ENCODE measurements at regions not wholly inside any gene's neighbourhood (a gene's known extent, or its start where the extent isn't known, plus 50 kb on each side); places are given as distances from the start of the nearest gene placed in this dataset.

DNA sequence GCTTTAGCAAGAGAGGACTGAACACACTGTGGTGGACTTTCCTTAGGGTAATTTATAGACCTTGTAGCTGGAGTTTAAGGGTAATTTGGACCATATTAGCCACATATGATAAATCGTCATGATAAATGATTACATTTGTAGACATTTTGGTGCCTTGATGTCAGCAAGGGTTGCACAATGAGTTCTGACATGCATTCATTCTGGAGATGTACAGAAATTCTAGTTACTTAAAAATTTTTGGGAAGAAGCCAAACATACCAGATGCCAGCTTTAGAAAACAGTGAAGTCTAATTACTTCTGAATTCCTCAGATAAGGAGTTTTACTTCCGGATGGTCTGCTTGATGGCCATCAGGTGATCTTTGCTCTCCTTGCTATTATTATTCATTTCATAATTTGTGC is 653.1 kb downstream of the TBC1D32 start:
- Histone ChIP-seq H3K79me2 (ENCODE audit: control insufficient read depth, insufficient read depth, low read length) (no peaks in the 10 kb centered on the region), H3K4me1 (ENCODE audit: control insufficient read depth, extremely low read depth, insufficient read depth, low read length) (no peaks in the 10 kb centered on the region), H3K27ac (ENCODE audit: insufficient read depth, low read length) (no peak overlapping the region), H3K4me3 (replicated peaks in 1 of 4; ENCODE audit: control extremely low read depth in 1 of 4, insufficient read depth in 1 of 4, low read depth in 3 of 4, low read length in 4 of 4) (no peak overlapping the region), H4K20me1 (ENCODE audit: control insufficient read depth, extremely low read depth, insufficient read depth, low read length) (no peaks in the 10 kb centered on the region), H3K9me3 (ENCODE audit: control insufficient read depth, insufficient read depth, low read depth, low read length) (no peaks in the 10 kb centered on the region), H3K36me3 (ENCODE audit: control insufficient read depth, insufficient read depth, low read length) (no peaks in the 10 kb centered on the region), H3K27me3 (ENCODE audit: control insufficient read depth, insufficient read depth, low read length) (no peaks in the 10 kb centered on the region), H3K4me2 (ENCODE audit: extremely low read depth, insufficient read depth, low read length) (no peak overlapping the region), H2AFZ (ENCODE audit: low read length) (no peak overlapping the region), H3K9ac (ENCODE audit: insufficient read depth, low read length) (no peak overlapping the region)
- no peak for DNase-seq (ENCODE audit: low read depth in 2 of 2)
- TF ChIP-seq EZH2 (IDR thresholded peaks at IDR 0.05; ENCODE audit: low read length, missing control alignments): no peak
- TF ChIP-seq, protein P1, sequence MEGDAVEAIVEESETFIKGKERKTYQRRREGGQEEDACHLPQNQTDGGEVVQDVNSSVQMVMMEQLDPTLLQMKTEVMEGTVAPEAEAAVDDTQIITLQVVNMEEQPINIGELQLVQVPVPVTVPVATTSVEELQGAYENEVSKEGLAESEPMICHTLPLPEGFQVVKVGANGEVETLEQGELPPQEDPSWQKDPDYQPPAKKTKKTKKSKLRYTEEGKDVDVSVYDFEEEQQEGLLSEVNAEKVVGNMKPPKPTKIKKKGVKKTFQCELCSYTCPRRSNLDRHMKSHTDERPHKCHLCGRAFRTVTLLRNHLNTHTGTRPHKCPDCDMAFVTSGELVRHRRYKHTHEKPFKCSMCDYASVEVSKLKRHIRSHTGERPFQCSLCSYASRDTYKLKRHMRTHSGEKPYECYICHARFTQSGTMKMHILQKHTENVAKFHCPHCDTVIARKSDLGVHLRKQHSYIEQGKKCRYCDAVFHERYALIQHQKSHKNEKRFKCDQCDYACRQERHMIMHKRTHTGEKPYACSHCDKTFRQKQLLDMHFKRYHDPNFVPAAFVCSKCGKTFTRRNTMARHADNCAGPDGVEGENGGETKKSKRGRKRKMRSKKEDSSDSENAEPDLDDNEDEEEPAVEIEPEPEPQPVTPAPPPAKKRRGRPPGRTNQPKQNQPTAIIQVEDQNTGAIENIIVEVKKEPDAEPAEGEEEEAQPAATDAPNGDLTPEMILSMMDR (conservative IDR thresholded peaks at IDR 0.05 in 1 of 2, IDR thresholded peaks at IDR 0.05 in 1 of 2; ENCODE audit: low read depth in 1 of 2, low read length in 2 of 2): no peak

DNA sequence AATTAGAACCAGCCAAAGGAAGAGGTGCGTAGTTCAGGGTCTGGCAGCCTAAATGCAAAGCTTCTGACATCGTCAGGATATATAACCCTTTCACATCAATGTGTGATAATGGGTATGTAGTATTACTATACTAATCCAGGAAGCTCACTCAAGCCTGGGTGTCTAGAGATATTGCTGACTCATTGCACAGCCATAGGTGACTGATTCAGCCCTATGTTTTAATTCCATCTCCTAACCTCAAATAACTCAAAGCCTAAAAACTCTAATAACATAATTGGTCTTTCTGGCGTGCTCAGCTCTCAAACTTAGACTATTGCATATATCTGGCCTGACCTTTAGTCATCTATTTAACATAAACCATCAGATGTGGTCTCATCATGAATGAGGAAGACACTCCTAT is 658.4 kb downstream of the TBC1D32 start:
- Histone ChIP-seq H3K27me3 (ENCODE audit: control insufficient read depth, insufficient read depth, low read length) (no peaks in the 10 kb centered on the region), H3K4me2 (ENCODE audit: extremely low read depth, insufficient read depth, low read length) (no peak overlapping the region), H2AFZ (ENCODE audit: low read length) (no peak overlapping the region), H3K79me2 (ENCODE audit: control insufficient read depth, insufficient read depth, low read length) (no peaks in the 10 kb centered on the region), H3K9ac (ENCODE audit: insufficient read depth, low read length) (no peak overlapping the region), H3K27ac (ENCODE audit: insufficient read depth, low read length) (no peak overlapping the region), H4K20me1 (ENCODE audit: control insufficient read depth, extremely low read depth, insufficient read depth, low read length) (no peaks in the 10 kb centered on the region), H3K4me3 (replicated peaks in 1 of 4; ENCODE audit: control extremely low read depth in 1 of 4, insufficient read depth in 1 of 4, low read depth in 3 of 4, low read length in 4 of 4) (no peak overlapping the region), H3K36me3 (ENCODE audit: control insufficient read depth, insufficient read depth, low read length) (no peaks in the 10 kb centered on the region), H3K4me1 (ENCODE audit: control insufficient read depth, extremely low read depth, insufficient read depth, low read length) (no peaks in the 10 kb centered on the region), H3K9me3 (ENCODE audit: control insufficient read depth, insufficient read depth, low read depth, low read length) (no peaks in the 10 kb centered on the region)
- DNase-seq (ENCODE audit: low read depth in 2 of 2): no peak
- TF ChIP-seq EZH2 (IDR thresholded peaks at IDR 0.05; ENCODE audit: low read length, missing control alignments): no peak
- TF ChIP-seq, protein P1 (conservative IDR thresholded peaks at IDR 0.05 in 1 of 2, IDR thresholded peaks at IDR 0.05 in 1 of 2; ENCODE audit: low read depth in 1 of 2, low read length in 2 of 2): no peak

DNA sequence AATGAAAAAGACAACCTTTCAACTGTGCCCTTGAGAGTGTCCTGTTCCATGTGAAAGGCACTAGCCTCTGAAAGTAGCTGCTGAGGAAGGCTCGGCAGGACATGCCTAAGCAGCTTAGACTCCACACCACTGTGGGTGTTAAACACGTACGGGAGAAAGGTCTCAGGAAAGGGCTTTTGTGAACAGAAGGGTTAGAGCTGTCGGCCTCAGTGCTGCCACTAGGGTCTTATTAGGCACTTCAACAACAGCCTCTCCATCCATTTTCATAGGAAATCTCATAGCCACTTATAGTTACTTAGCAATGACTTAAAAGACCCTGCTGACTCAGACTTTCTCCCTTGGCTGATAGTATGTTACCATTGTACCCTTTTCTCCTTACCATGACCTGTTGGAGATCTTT is 662.8 kb downstream of the TBC1D32 start:
- TF ChIP-seq, protein P1 (conservative IDR thresholded peaks at IDR 0.05 in 1 of 2, IDR thresholded peaks at IDR 0.05 in 1 of 2; ENCODE audit: low read depth in 1 of 2, low read length in 2 of 2): no peak
- TF ChIP-seq EZH2 (IDR thresholded peaks at IDR 0.05; ENCODE audit: low read length, missing control alignments): no peak
- H3K36me3 ChIP-seq (ENCODE audit: control insufficient read depth, insufficient read depth, low read length): no peaks in the 10 kb centered on the region

More for the DNA sequence above, 662.8 kb downstream of the TBC1D32 start:
- no peaks in the 10 kb centered on the region for H3K9me3 ChIP-seq (ENCODE audit: control insufficient read depth, insufficient read depth, low read depth, low read length)
- H3K27me3 ChIP-seq (ENCODE audit: control insufficient read depth, insufficient read depth, low read length): no peaks in the 10 kb centered on the region
- no peak overlapping the region for H3K9ac ChIP-seq (ENCODE audit: insufficient read depth, low read length)
- no peaks in the 10 kb centered on the region for H4K20me1 ChIP-seq (ENCODE audit: control insufficient read depth, extremely low read depth, insufficient read depth, low read length)
- H3K4me2 ChIP-seq (ENCODE audit: extremely low read depth, insufficient read depth, low read length): no peak overlapping the region
- no peak overlapping the region for H2AFZ ChIP-seq (ENCODE audit: low read length)
- H3K4me1 ChIP-seq (ENCODE audit: control insufficient read depth, extremely low read depth, insufficient read depth, low read length): no peaks in the 10 kb centered on the region
- no peak for DNase-seq (ENCODE audit: low read depth in 2 of 2)
- no peak overlapping the region for H3K4me3 ChIP-seq (replicated peaks in 1 of 4; ENCODE audit: control extremely low read depth in 1 of 4, insufficient read depth in 1 of 4, low read depth in 3 of 4, low read length in 4 of 4)
- H3K27ac ChIP-seq (ENCODE audit: insufficient read depth, low read length): no peak overlapping the region
- H3K79me2 ChIP-seq (ENCODE audit: control insufficient read depth, insufficient read depth, low read length): no peaks in the 10 kb centered on the region
